ENCODE measurements at regions not wholly inside any gene's neighbourhood (a gene's known extent, or its start where the extent isn't known, plus 50 kb on each side); places are given as distances from the start of the nearest gene placed in this dataset.

DNA sequence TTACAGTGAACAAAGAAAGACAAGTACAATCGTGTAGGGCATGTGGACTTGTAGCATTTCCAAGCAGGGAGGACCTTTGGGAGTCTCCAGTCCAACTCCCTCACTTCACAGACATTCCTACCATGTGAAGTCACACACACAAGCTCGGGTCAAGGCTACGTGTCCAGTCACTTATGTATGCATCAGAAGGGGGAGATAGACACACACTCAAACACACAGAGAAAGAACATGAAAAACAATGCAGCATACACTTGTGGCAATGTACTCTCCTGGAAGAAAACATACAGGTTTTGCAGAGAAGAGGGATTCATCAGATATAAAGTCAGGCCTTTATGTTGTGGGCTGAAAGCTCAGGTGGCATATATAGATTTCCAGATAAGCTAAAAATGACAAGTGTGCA lies 136.1 kb upstream of the MID1 start:
- TF ChIP-seq EZH2phosphoT487 (IDR thresholded peaks at IDR 0.05; ENCODE audit: borderline replicate concordance, low read length): no peak
- TF ChIP-seq, protein P1, sequence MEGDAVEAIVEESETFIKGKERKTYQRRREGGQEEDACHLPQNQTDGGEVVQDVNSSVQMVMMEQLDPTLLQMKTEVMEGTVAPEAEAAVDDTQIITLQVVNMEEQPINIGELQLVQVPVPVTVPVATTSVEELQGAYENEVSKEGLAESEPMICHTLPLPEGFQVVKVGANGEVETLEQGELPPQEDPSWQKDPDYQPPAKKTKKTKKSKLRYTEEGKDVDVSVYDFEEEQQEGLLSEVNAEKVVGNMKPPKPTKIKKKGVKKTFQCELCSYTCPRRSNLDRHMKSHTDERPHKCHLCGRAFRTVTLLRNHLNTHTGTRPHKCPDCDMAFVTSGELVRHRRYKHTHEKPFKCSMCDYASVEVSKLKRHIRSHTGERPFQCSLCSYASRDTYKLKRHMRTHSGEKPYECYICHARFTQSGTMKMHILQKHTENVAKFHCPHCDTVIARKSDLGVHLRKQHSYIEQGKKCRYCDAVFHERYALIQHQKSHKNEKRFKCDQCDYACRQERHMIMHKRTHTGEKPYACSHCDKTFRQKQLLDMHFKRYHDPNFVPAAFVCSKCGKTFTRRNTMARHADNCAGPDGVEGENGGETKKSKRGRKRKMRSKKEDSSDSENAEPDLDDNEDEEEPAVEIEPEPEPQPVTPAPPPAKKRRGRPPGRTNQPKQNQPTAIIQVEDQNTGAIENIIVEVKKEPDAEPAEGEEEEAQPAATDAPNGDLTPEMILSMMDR (IDR thresholded peaks at IDR 0.05; ENCODE audit: low read depth, low read length, poor library complexity, severe bottlenecking): no peak
- no peak overlapping the region for H3K27ac ChIP-seq (ENCODE audit: low read depth, low read length)
- no peaks in the 10 kb centered on the region for H4K20me1 ChIP-seq (ENCODE audit: control insufficient read depth, insufficient read depth, low read depth, low read length)
- H3K79me2 ChIP-seq (ENCODE audit: control insufficient read depth, low read length): no peaks in the 10 kb centered on the region
- no peaks in the 10 kb centered on the region for H3K27me3 ChIP-seq (ENCODE audit: control insufficient read depth, low read length)
- no peaks in the 10 kb centered on the region for H3K36me3 ChIP-seq (ENCODE audit: control insufficient read depth, low read length)
- H3F3A ChIP-seq (ENCODE audit: control insufficient read depth, insufficient read depth): no peaks in the 10 kb centered on the region
- no peak overlapping the region for H3K4me2 ChIP-seq (ENCODE audit: low read length)
- no peaks in the 10 kb centered on the region for H3K4me1 ChIP-seq (ENCODE audit: control insufficient read depth, low read length)
- H3K4me3 ChIP-seq (ENCODE audit: low read length): no peak overlapping the region
- H3K9me2 ChIP-seq (replicated peaks; ENCODE audit: control insufficient read depth, low read length): no peaks in the 10 kb centered on the region
- H3K9me3 ChIP-seq (ENCODE audit: control insufficient read depth, insufficient read depth, low read length): no peaks in the 10 kb centered on the region

DNA sequence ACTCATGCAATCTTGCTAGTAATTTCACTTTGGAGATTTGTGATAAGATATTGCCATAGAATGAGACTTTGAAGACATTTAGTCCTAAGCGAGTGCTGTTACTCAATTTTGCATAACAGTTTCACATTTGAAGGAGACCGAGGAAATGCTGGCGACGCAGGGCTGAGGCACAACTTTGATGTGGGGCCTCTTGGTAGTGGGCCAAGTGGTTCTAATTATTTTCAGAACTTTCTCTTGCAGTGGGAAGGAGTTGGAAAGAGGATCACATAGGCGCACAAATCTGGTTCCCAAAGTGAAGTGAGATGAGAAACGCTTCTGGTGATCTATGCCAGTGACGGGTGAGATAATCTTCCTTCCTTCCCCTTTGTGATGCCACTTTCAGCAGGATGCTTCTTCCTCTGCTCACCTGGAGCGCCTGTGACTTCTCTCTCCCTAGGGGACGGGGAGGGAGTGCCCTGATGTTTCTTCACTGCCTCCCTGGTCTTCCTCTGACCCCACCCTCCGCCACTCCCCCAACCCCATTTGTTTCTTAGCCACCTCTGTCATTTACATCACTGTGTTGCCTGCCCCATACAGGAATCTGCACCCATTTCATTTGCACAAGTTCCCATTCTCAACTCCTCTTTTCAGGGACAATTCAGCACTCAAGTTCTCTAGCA lies 138.9 kb upstream of the MID1 start:
- H4K20me1 ChIP-seq (ENCODE audit: control insufficient read depth, insufficient read depth, low read depth, low read length): no peaks in the 10 kb centered on the region
- no peaks in the 10 kb centered on the region for H3K4me1 ChIP-seq (ENCODE audit: control insufficient read depth, low read length)
- H3K9me3 ChIP-seq (ENCODE audit: control insufficient read depth, insufficient read depth, low read length): no peaks in the 10 kb centered on the region
- no peaks in the 10 kb centered on the region for H3F3A ChIP-seq (ENCODE audit: control insufficient read depth, insufficient read depth)
- TF ChIP-seq, protein P1 (IDR thresholded peaks at IDR 0.05; ENCODE audit: low read depth, low read length, poor library complexity, severe bottlenecking): no peak
- TF ChIP-seq EZH2phosphoT487 (IDR thresholded peaks at IDR 0.05; ENCODE audit: borderline replicate concordance, low read length): no peak
- no peak overlapping the region for H3K4me3 ChIP-seq (ENCODE audit: low read length)
- no peak overlapping the region for H3K4me2 ChIP-seq (ENCODE audit: low read length)
- H3K9me2 ChIP-seq (replicated peaks; ENCODE audit: control insufficient read depth, low read length): no peaks in the 10 kb centered on the region
- no peaks in the 10 kb centered on the region for H3K27me3 ChIP-seq (ENCODE audit: control insufficient read depth, low read length)
- H3K79me2 ChIP-seq (ENCODE audit: control insufficient read depth, low read length): no peaks in the 10 kb centered on the region
- no peak overlapping the region for H3K27ac ChIP-seq (ENCODE audit: low read depth, low read length)
- H3K36me3 ChIP-seq (ENCODE audit: control insufficient read depth, low read length): no peaks in the 10 kb centered on the region

DNA sequence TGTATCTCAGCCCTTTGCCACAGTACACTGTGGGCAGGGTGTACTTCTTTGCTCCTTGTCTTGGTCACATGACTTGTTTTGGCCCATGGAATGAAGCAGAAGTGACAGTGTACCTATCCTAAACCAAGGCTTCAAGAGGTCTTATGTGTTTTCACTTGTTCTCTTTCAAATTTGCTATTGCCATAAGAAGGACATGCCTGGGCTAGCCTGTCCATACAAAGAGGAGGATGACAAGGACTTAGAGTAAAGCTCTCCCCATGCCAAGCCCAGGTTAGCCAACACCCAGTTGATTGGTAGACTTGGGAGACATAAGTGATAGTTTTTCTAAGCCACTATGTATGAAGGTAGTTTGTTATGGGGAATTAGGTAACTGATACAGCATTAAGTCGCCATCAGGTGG lies 141.1 kb upstream of the MID1 start:
- Histone ChIP-seq H3K4me1 (ENCODE audit: control insufficient read depth, low read length) (no peaks in the 10 kb centered on the region), H3K36me3 (ENCODE audit: control insufficient read depth, low read length) (no peaks in the 10 kb centered on the region), H3K4me3 (ENCODE audit: low read length) (no peak overlapping the region), H3K27ac (ENCODE audit: low read depth, low read length) (no peak overlapping the region), H3K79me2 (ENCODE audit: control insufficient read depth, low read length) (no peaks in the 10 kb centered on the region), H3K9me2 (replicated peaks; ENCODE audit: control insufficient read depth, low read length) (no peaks in the 10 kb centered on the region), H3F3A (ENCODE audit: control insufficient read depth, insufficient read depth) (no peaks in the 10 kb centered on the region), H3K9me3 (ENCODE audit: control insufficient read depth, insufficient read depth, low read length) (no peaks in the 10 kb centered on the region), H4K20me1 (ENCODE audit: control insufficient read depth, insufficient read depth, low read depth, low read length) (no peaks in the 10 kb centered on the region), H3K4me2 (ENCODE audit: low read length) (no peak overlapping the region), H3K27me3 (ENCODE audit: control insufficient read depth, low read length) (no peaks in the 10 kb centered on the region)
- TF ChIP-seq, protein P1 (IDR thresholded peaks at IDR 0.05; ENCODE audit: low read depth, low read length, poor library complexity, severe bottlenecking): no peak
- no peak for TF ChIP-seq EZH2phosphoT487 (IDR thresholded peaks at IDR 0.05; ENCODE audit: borderline replicate concordance, low read length)

All from DOHH2 (cell line).